Stimulated activated CD8-positive, alpha-beta memory T cell treated with anti-CD3 and anti-CD28 coated beads, Interleukin-15, amount 100 ng/mL, for 1 hour (primary cell): ENCODE measurements at regions not wholly inside any gene's neighbourhood (a gene's known extent, or its start where the extent isn't known, plus 50 kb on each side); places are given as distances from the start of the nearest gene placed in this dataset.
"Not testable (repeated sequence)": the region's sequence is repeated elsewhere in the genome, so short reads cannot be mapped to it uniquely, and the experiment has no call there.

Experiments
- DNase-seq: peaks from one replicate; pipeline ENCODE4 v3.0.0-alpha.2; 2020; ENCODE audit warnings: low read depth

DNA sequence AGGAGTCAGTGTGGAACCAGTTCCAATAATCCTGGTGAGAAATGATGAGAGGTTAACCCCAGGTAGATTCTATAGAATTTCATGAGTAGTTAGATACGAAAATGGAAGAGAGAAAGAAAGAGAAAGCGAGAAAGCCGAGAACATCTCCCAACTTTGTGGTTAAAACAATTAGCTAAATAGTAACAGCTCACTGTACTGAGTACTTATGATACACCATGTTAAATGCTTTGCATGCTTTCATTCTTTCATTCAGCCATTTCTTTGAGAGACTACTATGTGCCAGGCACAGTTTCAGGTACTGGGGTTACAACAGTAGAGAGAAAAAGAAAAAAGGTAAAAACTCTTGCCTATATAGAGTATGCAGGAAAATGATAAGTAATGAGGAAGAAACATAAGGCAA is 109.7 kb upstream of the SYT6 start:
- DNase-seq = no peak

DNA sequence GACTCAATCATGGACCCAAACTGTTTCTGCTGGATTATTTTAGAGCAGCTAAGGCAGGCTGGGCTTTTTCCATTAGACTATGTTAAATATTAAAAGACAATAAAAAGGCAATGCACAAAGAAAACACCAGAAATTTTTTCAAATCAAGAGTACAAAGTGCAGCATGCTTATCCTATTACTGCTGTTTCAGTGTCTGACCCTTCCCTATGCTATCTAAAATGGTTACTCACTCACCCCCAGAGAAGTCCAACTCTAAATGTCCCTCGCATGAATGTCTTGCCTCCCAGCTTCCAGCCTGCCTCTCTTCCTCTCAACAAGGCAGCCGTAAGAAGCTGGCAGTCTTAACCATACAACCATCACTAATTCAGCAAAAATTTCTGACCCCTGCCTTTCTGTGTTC is 108.7 kb upstream of the SYT6 start:
- no peak for DNase-seq

DNA sequence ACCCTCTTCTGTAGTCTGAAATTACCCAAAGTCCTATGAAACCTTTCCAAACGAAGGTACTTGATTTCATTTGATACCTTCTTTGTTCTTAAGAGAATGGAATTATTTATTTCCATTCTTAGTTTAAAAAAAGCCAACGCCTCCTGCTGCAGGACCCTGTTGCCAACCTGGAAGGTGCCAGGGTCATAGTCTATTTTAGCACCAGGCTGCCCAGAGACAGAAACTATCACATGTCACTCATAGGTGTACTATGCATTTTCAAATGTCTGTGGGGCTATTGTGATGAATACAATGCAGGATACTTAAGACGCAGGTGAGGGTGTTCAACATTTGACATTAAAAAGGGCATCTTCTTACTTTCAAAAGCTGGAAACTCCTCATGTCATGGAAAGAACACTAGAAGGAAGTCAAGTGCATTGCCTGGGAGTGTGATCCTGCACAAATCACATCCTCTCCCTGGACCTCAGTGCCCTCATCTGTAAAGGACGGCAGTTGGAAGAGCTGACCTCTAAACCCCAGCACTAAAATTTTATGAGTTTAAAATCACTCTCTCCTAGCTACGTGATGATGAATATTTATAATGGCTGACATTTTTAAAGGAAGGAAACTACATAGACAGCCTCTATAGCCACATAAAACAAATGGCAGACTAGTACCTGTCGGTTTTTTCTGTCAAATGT is 107.3 kb upstream of the SYT6 start:
- no peak for DNase-seq

DNA sequence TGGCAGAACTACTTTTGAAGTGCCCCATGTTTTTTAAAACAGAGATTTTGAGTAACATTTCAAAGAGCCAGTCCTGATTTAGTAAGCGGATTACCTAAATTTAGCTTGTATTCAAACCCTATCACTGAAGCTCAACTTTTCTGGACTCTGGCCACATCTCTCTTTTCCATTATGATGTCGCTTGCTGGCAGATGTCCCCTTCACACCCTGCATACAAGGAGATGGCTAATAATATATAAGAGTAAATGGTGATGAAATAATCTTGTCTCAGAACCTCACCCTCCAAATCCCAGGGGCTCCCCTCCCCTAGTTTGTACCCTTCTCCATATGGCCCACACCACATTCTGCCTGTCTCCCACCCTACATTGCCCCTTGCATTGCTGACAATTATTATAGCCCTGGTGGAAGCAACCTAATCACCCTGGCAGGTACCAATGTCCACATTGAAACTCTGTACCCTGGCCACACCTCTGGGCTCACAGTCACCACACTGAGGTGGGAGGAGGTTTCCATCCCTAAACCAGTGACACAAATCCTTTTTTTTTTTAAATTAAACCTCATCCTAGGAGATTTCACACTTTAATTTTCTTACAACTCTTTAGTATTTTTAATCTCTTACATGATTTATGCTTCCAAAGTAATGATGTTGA is 106.0 kb upstream of the SYT6 start:
- no peak for DNase-seq

DNA sequence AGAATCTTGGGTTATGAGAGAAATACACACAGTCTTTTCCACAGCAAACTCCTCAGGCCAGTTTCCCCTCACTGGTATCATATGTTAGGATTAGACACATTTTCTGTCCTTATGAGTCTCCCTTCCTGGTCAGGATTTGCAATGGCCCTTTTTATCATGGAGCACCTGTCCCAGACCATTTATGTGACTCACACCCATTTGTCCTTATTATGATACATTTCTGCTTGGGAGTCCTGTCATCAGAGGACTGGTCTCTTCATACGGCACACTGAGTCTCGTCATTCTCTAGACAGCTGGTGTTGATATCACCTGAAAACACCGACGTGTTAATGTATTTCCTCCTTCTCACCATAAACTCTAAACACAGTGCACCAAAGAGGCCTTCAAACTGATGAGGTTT is 105.0 kb upstream of the SYT6 start:
- no peak for DNase-seq

DNA sequence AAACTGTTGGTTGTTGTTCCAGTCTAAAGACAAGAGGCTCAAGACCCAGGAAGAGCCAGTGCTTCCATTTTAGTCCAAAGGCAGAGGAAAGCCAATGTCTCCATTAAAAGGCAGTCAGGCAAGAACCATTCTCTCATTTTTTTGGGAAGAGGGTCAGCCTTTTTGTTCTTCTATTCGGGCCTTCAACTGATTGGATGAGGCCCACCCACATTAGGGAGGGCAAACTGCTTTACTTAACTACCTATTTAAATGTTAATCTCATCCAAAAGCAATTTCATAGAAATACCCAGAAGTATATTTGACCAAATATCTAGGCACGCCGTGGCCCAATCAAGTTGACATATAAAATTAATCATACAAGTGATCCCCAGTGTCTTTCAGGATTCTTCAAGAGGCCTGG is 104.4 kb upstream of the SYT6 start:
- DNase-seq = no peak

DNA sequence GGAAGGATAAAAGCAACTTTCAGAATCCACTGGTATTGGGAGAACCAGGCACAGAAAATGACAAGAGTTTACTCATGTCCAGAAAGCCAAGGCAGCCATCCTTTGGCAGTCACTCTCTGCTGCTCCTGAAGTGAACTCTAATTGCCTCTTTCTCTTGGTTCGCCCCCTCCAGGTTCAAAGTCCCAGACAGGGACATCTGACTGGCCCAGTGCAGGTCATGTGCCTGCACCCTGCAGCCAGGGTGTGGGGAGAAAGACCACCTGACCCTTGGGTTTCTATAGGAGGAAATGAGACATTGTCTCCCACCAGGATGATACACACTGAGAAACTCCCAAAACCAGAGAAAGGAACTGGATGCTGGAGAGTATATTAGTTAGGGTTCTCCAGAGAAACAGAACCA is 103.9 kb upstream of the SYT6 start:
- no peak for DNase-seq

DNA sequence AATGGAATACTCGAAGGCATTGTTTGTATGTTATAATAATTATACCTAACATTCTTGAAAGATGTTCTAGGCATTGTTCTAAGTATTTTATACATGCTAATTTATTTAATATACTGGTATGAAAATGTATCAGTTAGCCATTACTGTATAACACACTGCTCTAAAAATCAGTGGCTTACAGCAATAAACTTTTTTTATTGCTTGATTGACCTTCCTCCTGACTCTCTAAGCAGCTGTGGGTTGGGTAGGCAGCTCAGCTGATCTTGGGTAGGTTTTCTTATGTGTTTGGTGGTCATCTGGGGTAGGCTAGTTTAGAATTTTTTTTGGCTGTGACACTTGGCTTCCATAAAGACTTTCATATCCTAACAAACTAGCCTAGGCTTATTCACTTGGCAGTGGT is 100.2 kb upstream of the SYT6 start:
- DNase-seq = no peak

DNA sequence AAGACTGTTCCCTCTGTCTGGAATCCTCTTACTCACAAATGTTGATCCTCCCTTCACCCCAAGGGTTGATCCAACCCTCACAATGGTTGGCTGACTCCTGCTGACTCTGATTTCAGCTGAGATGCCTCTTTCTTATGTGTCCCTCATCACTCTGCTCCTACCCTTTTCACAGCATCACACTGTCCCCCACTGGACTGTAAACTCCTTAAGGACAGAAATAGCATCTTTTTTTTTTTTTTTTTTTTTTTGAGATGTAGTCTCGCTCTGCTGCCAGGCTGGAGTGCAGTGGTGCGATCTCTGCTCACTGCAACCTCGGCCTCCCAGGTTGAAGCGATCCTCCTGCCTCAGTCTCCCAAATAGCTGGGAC is 97.9 kb upstream of the SYT6 start:
- no peak for DNase-seq

DNA sequence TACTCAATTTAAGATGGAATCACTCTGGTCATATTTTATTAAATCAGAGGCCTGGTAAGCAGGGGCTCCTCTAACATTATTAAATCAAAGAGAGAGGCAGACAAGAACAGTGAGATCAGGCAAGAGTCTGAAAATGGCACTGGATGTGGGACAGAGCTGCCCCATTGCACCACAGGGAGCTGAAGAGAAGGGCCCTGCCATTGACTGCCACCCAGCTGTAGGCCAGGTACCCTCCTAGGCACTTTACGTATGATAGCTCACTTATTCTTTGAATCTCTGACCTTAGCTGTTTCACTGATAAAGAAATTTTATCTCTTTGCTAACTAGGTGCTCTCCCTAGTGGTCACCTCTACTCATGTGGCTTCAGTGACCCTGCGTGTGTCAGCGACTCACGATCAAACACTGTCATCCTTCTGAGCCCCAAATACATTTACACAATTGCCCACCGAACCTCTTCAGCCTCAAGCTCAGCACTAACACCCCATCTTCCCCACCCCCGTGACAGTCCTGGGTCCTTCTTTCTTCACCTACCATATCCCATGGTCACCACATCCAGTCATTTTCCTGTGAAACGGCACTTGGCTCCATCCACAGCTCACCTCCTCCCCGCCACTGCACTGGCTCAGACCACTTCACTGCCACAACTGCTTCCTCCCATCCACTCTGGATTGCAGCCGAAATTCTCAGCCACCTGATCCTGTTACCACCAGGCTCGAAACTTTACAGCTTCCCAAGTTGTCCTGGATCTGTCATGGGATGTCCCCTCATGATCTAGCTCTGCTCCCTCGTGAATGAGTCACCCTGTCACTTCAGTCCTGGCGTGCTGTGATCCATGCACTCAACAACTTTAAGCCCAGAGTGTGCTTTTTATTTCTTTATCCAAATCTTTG is 97.3 kb upstream of the SYT6 start:
- no peak for DNase-seq

DNA sequence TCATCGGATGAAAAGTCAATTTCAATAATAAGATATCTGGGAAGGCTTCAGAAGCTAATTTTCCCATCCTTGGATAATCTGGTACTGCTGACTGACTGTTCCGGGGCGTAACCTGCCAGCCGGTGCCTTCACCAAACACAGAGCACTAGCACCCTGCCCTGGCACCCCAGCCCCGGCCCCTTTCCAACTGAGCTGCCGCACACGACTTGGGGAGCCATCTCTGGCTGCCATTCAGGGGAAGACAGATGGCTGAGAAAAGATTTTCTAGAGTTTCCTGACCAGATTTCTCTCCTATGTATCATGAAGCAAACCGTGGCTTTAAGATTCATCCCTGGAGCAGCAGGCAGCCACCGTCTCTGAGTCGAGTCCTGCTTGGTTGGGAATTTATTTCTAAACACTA is 96.0 kb upstream of the SYT6 start:
- no peak for DNase-seq

DNA sequence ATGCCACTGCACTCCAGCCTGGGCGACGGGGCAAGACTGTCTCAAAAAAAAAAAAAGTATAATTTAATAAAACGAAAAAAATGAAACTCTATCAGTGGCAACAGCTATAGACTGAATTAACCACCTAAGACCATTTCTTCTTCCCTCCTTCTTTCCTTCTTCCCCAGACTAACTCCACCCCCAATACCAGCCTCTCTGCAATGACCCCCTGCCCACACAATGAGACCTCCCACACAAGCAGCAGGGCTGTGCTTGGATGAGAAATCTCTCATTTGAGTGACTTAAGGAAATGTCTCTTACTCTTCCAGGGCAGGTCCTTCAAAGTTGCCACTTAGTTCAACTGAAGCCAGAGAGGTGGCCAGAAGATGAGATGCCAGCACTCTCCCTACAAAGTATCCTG is 94.5 kb upstream of the SYT6 start:
- DNase-seq = no peak

DNA sequence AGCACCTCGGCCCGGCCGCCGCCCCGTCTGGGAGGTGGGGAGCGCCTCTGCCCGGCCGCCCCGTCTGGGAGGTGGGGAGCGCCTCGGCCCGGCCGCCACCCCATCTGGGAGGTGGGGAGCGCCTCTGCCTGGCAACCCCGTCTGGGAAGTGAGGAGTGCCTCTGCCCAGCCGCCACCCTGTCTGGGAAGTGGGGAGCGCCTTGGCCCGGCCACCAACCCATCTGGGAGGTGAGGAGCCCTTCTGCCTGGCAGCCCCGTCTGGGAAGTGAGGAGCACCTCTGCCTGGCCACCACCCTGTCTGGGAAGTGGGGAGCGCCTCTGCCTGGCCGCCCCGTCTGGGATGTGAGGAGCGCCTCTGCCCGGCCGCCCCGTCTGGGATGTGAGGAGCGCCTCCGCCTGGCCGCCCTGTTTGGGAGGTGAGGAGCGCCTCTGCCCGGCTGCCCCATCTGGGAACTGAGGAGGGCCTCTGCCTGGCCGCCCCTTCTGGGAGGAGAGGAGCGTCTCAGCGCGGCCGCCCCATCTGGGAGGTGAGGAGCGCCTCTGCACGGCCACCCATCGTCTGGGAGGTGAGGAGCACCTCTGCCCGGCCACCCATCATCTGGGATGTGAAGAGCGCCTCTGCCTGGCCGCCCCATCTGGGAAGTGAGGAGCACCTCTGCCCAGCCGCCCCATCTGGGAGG is 89.0 kb upstream of the SYT6 start:
- DNase-seq = not testable (repeated sequence)

DNA sequence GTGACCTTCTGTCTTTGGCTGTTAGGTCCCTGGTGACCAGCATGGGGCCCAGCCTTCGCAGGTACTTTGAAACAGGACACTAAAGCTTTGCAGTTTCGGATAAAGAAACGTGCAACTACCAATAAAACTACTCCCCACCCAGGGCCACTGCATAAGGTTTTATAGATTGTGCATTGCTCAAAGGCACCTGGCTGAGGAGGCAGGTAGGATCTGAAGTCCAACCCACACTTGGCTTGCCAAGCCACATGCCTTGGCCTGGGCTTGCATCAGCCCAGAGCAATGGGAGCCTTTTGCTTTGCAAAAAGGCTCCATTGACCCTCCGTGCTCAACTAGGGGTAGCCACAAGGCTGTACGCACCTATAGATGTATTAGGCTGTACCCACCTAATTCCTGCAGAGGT is 84.4 kb upstream of the SYT6 start:
- no peak for DNase-seq

DNA sequence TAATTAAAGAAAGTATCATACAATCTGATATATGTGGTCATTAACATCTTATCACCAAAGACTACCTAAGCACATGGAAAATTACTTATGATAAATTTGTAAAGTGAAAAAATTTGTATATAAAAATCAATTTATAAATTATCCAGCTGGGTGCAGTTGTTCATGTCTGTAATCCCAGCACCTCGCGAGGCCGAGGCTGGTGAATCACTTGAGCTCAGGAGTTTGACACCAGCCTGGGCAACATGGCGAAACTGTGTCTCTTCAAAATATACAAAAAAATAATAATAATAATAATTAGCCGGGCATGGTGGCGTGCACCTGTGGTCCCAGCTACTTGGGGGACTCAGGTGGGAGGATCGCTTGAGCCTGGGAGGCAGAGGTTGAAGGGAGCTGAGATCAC is 82.8 kb upstream of the SYT6 start:
- no peak for DNase-seq

DNA sequence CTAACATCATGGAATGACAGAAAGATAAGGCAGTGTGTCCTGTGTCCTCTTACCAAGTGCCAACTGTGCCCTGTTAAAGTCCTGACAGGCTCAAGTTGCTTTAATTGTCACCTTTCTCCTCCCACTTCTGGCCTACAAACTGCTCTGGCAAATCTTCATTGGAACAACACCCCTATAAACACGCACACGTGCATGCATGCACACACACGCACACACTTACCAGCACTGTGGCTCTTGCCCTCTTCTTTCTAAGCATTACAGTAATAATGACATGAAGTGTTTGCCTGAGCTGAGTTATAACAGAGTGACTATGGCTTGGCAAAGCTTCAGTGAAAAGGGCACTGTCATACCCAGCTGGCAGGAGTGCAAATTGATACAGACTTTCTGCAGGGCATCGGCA is 82.3 kb upstream of the SYT6 start:
- no peak for DNase-seq

DNA sequence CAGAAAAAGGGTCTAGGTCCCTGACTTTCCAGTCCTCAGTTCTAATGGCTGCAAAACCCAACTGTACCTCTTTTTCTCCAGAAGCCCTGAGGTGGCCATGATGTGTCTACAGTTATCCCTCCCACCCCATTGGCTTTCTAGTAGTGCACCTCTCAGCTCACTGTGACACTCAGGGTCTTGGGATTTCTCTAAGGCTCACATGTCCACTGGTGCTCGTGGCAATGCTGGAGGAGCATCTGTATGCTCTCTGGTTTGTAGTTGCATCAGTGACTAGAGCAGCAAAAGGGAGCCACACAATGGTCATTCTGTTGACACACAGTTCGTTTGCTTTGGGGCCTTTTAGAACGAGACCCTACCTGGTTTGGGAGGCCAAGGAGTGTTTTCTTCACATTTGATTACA is 81.6 kb upstream of the SYT6 start:
- no peak for DNase-seq

DNA sequence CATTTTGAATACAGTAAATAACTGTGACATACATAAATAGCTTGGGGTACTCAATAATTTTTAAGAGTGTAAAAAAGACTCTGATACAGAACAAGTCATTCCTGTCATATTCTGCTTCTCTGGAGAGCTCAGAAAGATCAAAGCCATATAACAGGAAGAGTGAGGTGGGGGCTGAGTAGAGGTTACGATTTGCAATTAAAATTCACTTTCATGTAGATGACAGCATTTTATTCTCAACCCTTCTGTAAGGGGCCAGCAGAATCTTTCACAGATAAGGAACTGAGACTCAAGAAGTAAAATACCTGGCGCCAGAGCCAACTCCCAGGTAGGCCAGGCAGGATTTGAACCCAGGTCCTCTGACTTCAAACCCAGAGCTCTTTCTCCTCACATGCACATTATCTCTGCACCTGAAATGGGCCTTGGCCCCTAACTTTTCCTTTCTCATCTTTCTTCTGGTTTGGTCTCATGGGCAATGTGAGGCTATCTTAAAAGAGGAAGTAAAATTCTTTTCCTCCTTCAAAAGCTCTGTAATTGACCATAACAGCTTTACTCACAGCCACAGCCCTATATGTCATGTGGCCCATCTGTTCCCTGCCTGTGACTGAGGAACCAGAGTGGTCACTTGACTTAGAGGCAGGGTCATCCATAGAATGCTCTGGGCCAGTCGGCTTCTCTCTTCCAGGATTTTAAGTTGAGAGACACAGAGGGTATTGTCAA is 80.9 kb upstream of the SYT6 start:
- no peak for DNase-seq

DNA sequence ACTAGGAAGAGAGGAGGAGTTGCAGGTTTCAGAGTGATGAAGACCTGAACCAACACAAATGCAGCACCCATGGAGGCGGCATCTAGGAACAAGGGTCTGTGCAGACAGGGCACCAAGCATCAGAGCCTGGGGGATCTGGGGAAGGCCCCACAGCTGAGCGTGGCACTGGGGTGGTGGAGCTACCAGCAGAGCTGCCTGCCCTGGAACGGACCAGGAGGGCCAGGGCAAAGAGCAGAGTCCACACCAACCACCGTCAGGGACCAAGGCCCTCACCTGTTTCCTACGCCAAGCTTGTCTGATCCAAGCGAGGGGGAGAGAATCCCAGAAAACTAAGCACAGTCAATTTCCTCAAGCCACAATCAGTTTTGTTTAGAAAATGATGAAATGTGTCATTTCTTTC is 79.0 kb upstream of the SYT6 start:
- DNase-seq = no peak

DNA sequence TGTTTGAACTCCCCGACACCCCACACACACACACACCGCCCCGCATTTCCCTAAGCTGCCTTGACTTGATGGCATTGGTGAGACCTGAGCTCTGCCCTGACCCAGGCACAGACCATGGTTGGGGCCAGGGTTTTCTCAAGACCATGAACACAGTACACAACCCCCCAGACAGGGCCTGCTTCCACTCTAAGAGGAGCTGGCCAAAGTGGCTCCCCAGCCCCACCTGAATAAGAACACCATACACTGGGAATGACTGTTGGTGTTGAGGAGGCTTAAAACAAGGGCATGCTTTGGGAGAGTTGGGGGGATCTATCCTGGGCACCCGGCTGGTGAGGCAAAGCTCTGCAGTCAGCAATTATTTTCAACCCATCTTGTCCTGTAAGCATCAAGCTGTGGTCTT is 77.6 kb upstream of the SYT6 start:
- no peak for DNase-seq

DNA sequence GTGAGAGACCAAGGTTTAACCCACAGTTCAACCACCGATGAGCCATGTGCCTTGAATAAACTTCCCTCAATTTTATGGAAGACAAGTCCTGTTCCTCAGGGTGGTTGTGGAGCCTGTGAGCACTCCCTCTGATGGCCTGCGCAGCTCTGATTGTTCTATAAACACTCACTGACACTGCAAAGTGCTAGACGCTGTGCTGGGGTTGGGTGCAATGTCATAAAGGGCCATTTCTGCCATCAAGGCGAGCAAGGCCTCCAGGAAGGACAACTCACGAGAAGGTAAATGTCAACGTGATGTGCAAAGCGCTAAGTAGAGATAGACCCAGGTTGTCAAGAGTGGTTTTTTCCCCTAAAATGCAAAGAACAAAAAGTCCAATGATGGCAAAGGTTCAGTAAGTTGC is 75.7 kb upstream of the SYT6 start:
- DNase-seq = no peak

DNA sequence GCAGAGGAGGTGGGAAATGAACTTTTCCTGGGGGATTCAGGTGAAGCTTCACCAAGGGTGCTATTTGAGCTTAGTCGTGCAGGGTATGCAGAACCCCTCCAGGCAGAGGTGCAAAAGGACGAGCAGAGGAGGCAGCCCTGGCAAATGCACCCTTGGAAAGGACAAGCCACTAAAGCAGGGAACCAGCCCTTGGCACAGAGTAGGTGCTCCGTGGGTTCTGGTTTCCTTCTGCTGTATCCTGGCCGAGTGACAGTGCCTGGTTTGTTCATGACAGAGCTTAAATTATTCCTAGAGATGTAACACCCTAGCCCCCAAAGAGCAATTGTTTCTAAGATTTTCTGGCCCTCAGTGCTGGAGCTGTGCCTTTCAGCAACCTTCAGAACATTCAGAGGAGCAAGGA is 73.4 kb upstream of the SYT6 start:
- no peak for DNase-seq
